HG02870 (cell line): ENCODE measurements at regions not wholly inside any gene's neighbourhood (a gene's known extent, or its start where the extent isn't known, plus 50 kb on each side); places are given as distances from the start of the nearest gene placed in this dataset.

Experiments
- ATAC-seq: cut with Tn5 transposase; IDR thresholded peaks from one replicate; pipeline ENCODE4 v1.9.1; 2021; ENCODE audit warnings: mild to moderate bottlenecking, moderate library complexity; ENCODE audit not compliant: unreplicated experiment

DNA sequence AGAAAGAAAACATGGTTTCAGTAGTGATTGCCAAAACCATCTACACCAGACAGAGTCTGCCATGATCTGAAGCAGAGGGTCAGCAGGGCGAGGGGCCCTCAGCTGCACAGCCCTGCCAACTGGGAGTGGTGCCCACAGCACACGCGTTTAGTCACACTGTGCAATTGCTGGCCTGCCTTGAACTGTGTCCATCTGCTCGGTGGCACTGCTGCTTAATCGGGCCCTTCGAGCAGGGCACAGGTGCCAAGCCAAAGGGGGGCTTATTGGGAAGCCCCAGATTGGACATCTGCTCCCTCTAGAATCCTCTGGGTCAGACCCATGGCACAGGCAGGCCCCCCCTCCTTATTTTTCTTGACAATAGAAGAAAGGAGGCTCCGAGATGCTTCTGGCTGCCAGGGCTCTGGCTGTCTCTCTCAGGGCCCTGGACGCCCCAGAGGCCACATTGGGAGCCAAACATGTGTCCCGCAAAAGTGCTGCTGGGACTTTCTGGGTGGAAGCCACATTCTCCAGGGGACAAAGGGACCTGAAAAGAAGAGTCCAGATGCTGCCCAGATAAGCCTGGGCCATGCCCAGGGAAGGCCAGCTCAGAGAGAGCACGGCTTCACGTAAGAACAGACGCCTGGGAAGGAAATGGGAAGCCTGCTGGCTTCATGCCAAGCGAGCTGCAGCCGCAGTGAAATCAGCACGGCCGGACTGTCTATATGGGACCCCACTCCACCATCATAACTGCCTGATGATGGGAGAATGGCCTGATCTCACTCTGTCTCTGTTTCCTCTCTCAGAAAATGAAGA is 349.2 kb downstream of the GADD45G start:
- no peak for ATAC-seq

- no peak for ATAC-seq
Measured at GRCh38 chr9:89955144-89955543, 350.3 kb downstream of the GADD45G start.

- ATAC-seq: no peak
Measured at GRCh38 chr9:89955626-89956025, 350.8 kb downstream of the GADD45G start.

- ATAC-seq: no peak
Measured at GRCh38 chr9:89956331-89956730, 351.5 kb downstream of the GADD45G start.

- no peak for ATAC-seq
Measured at GRCh38 chr9:89956907-89957306, 352.1 kb downstream of the GADD45G start.

- ATAC-seq: no peak
Measured at GRCh38 chr9:89958086-89958485, 353.3 kb downstream of the GADD45G start.

GRCh38 chr9:89961616-89962341 is 357.0 kb downstream of the GADD45G start:
- ATAC-seq: no peak

DNA sequence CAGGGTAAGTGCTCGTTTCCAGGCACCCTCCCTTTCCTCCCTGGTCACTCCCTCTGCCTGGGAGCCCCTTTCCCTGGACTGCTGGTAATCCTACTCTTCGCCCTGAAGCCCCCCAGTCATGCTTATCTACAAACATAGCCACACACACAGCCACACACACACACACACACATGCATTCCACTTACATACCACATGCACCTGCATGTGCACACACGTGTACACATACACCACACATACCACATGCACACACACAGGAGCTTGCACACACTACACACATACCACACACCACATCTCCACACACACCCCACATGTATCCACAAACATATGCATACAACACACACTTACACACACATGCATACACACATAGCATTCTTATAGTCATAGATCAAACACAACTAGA is 358.5 kb downstream of the GADD45G start:
- ATAC-seq: no peak

DNA sequence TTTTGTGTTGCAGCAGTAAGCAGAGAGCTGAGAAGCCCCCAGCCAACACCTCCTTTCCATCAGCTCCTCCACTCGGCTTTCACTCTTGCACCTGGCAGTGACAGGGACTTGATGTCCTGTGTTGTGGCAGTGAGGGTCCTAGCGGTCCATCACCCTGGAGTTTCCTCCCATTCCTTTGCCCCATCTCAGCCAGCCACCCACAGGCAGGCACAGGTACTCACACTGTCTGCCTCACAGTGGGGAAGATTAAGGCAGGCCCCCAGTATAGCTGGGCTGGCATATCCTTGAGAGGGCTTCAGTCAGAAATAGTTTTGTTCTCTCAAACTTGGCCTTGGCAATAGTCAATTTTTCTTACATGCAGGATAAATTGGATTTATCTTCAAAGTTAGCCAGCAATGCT is 362.7 kb downstream of the GADD45G start:
- ATAC-seq: no peak

GRCh38 chr9:89969156-89969675 is 364.4 kb downstream of the GADD45G start:
- no peak for ATAC-seq

DNA sequence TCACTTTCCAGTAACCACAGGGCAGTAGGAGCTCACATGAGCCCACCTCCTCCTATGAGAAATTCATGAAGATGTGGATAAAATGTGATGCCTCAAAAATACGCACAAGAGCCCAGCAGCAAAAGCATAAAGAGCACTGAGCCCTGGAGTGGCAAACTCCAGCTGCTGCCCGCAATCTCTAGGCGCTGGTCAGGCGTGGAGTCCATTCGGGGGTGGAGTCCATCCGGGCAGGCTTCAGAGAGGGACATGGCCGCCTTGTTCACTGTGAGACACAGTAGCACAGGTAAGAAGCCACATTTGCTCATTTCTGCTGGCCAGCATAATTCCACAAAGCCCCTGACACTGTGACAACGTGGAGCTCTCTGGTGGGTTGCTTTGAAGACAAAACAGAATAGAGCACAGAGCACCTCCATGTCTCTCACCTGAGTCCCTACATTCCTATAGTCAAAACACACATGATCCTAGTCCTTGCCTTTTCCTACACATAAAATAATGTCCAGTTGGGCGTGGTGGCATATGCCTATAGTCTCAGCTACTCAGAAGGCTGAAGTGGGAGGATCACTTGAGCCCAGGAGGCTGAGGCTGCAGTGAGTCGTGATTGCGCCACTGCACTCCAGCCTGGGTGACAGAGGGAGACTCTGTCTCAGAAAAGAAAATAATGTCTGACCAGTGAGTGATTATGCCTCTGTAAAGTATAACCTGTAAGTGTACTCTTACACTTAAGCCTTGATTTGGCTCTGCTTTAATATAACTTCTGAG is 365.2 kb downstream of the GADD45G start:
- no peak for ATAC-seq

DNA sequence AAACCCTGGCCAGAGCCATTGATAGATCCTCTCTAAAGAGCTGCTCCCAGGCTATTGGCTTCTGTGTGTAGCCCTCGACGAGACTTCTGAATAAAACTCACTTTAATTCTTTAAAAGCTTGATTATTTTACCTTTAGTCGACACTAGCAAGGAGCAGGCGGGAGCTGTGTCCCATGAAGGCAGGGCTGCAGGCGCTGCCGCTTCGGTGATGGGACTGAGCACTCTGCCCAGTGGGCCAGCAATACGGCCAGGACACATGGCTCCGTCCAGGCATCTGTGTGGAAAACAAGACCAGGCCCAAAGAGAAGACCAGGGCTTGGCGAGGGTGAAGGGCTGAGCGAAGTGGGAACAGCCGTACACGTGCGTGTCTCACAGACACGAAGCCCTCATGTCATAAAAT is 365.9 kb downstream of the GADD45G start:
- no peak for ATAC-seq

GRCh38 chr9:89972535-89972934 is 367.7 kb downstream of the GADD45G start:
- no peak for ATAC-seq

- ATAC-seq: no peak
Measured at GRCh38 chr9:89974582-89974981, 369.8 kb downstream of the GADD45G start.

- ATAC-seq: no peak
Measured at GRCh38 chr9:89975024-89975423, 370.2 kb downstream of the GADD45G start.

DNA sequence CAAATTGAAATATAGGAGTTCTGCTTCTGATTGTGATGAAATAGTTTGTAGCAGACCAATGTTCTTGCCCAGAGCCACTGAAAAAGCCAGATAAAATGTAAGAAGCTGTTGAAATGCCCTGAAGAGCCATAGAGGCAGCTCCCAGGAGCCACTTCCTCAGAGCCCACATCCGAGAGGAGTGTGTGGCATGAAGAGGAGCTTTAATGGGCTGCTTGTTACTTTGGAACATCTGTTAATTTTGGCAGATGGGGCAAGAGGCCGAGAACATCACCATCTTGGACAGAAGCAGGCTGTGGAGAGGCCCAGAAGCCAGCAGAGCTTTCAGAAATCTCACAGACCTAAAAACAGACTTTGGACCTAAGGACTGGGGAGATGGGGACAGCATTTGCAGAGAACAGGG is 370.8 kb downstream of the GADD45G start:
- ATAC-seq: no peak

DNA sequence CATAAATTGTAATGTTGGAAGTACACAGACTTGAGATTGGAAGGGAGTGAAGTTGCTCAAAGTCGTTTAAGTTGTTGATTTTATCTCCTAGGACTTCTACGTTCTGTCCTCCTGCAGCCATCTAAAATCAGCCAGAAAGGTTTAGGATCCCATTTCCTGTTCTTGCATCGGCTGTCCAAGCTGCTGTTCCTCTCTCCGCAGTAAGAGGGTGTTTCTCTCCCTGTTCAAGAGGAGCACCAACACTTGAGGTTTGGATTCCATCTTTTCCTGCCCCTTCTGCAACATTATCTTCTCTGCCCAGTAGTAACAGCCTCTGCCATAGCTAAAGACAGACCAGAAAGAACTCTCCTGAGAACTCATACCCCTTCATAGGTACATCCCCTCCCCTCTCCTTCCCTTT is 373.4 kb downstream of the GADD45G start:
- ATAC-seq: no peak

DNA sequence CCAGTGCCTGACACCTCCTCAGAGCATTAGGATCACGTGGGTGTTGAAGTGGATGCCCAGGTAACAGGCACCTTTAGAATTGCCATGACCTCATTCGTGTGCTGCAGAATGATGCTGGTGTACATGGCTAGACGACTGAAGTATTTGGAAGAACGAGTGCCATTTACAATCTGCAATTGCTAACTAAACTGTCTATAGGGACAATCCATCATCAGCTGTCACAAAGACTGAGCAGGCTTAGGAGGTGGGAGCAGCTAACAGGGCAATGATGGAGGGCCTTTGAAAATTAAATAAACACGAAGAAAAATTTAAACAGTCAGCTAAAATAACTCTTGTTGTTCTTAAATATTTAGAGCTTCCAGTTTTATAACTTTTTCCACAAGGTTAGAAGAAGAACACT is 375.8 kb downstream of the GADD45G start:
- no peak for ATAC-seq

- ATAC-seq: no peak
Measured at GRCh38 chr9:89982016-89982415, 377.2 kb downstream of the GADD45G start.

DNA sequence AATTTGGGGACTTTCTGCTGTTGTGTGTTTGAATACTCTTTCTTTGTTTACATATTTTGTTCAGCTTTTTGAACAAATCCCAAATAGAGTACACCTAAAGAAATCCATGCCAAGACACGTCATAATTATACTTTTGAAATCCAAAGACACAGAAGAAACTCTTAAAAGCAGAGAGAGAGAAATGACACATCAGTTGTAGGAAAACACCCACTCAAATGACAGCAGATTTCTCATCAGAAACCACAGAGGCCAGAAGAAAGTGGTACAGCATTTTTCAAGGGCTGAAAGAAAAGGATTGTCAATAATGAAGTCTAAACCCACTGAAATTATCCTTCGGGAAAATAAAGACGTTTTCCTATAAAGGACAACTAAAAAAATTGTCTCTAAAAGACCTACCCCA is 378.6 kb downstream of the GADD45G start:
- no peak for ATAC-seq

GRCh38 chr9:89984214-89984613 is 379.4 kb downstream of the GADD45G start:
- no peak for ATAC-seq
